IMR-90 (cell line): ENCODE measurements at regions not wholly inside any gene's neighbourhood (a gene's known extent, or its start where the extent isn't known, plus 50 kb on each side); places are given as distances from the start of the nearest gene placed in this dataset.

Experiments
- ATAC-seq: fragments of 200-7000 bp; cut with Tn5 transposase; 2 replicates; pipeline ENCODE4 v1.9.1; 2020; ENCODE audit warnings: low read depth, mild to moderate bottlenecking, moderate library complexity
- BruUV-seq: library from RNA; stranded (reverse); fragments of 400-500 nt; replicated peaks from 2 replicates; lab custom pipeline; 2021; lab: Mats Ljungman, UMichigan
- CTCF ChIA-PET: fragments of 300-600 bp; formaldehyde crosslinking; extraction: SDS; loops from one replicate; lab custom pipeline; 2021; ENCODE audit warnings: antibody characterized with exemption; lab: Yijun Ruan, JAX
- POLR2A ChIA-PET: fragments of 300-600 bp; sonication (Branson Sonifier 250); formaldehyde crosslinking; loops from one replicate; lab custom pipeline; 2022; ENCODE audit warnings: antibody characterized with exemption; ENCODE audit not compliant: unreplicated experiment; lab: Charles Lee
- DNase-seq: peaks from one replicate; pipeline ENCODE4 v3.0.0; 2013
- H2AFZ ChIP-seq: replicated peaks from 2 replicates; pipeline ENCODE3; 2013; ENCODE audit warnings: low read length, mild to moderate bottlenecking; ENCODE audit not compliant: poor library complexity
- H2AK5ac ChIP-seq: 2 replicates; pipeline ENCODE4 v1.6.1; 2013; ENCODE audit warnings: low read depth, low read length, inconsistent platforms
- H2AK9ac ChIP-seq: replicated peaks from 2 replicates; pipeline ENCODE3; 2013; ENCODE audit warnings: mild to moderate bottlenecking, low read depth, low read length, moderate library complexity; ENCODE audit not compliant: poor library complexity
- H2BK120ac ChIP-seq: 2 replicates; pipeline ENCODE4 v1.6.1; 2013; ENCODE audit warnings: low read depth, low read length, inconsistent platforms
- H2BK15ac ChIP-seq: 3 replicates; pipeline ENCODE4 v1.6.1; 2013; ENCODE audit warnings: low read depth, low read length, inconsistent platforms
- H2BK20ac ChIP-seq: 2 replicates; pipeline ENCODE4 v1.6.1; 2013; ENCODE audit warnings: low read depth, mild to moderate bottlenecking, inconsistent platforms, low read length, moderate library complexity
- H2BK5ac ChIP-seq: 2 replicates; pipeline ENCODE4 v1.6.1; 2013; ENCODE audit warnings: mild to moderate bottlenecking, low read depth, low read length, inconsistent platforms; ENCODE audit not compliant: poor library complexity, severe bottlenecking
- H3K14ac ChIP-seq: replicated peaks from 2 replicates; pipeline ENCODE4 v1.6.1; 2013; ENCODE audit warnings: low read depth, low read length, inconsistent platforms
- H3K18ac ChIP-seq: 2 replicates; pipeline ENCODE4 v1.6.1; 2013; ENCODE audit warnings: low read depth, low read length, control low read depth
- H3K23ac ChIP-seq: 2 replicates; pipeline ENCODE4 v1.6.1; 2013; ENCODE audit warnings: low read depth, low read length, inconsistent platforms
- H3K27ac ChIP-seq: 2 replicates; pipeline ENCODE4 v1.5.1; 2013; ENCODE audit warnings: mild to moderate bottlenecking, control low read depth, low read length; ENCODE audit not compliant: insufficient read depth
- H3K27me3 ChIP-seq: 2 replicates; pipeline ENCODE4 v1.6.1; 2013; ENCODE audit warnings: low read length; ENCODE audit not compliant: control insufficient read depth, insufficient read depth
- H3K36me3 ChIP-seq: 2 replicates; pipeline ENCODE4 v1.6.1; 2013; ENCODE audit warnings: low read length, mixed read lengths; ENCODE audit not compliant: control insufficient read depth, insufficient read depth
- H3K4ac ChIP-seq: 2 replicates; pipeline ENCODE4 v1.6.1; 2013; ENCODE audit warnings: low read depth, low read length, inconsistent platforms
- H3K4me1 ChIP-seq: 2 replicates; pipeline ENCODE4 v1.6.1; 2013; ENCODE audit warnings: low read length, mixed read lengths; ENCODE audit not compliant: control insufficient read depth, insufficient read depth
- H3K4me2 ChIP-seq: 2 replicates; pipeline ENCODE4 v1.6.1; 2013; ENCODE audit warnings: low read depth, mild to moderate bottlenecking, control low read depth, low read length, moderate library complexity
- H3K4me3 ChIP-seq: 2 replicates; pipeline ENCODE4 v1.5.1; 2013; ENCODE audit warnings: low read depth, mild to moderate bottlenecking, control low read depth, low read length, moderate library complexity; ENCODE audit not compliant: insufficient read depth
- H3K56ac ChIP-seq: 2 replicates; pipeline ENCODE4 v1.6.1; 2013; ENCODE audit warnings: low read length, inconsistent platforms; ENCODE audit not compliant: insufficient read depth; ENCODE audit errors: extremely low read depth
- H3K79me1 ChIP-seq, 2 experiments: 2 replicates each; pipeline ENCODE4 v1.6.1; 2013; ENCODE audit warnings: low read length in 2 of 2, inconsistent platforms in 1 of 2, low read depth in 1 of 2
- H3K9ac ChIP-seq: 2 replicates; pipeline ENCODE4 v1.6.1; 2013; ENCODE audit warnings: low read depth, low read length, control low read depth
- H3K9me1 ChIP-seq: 2 replicates; pipeline ENCODE4 v1.6.1; 2013; ENCODE audit warnings: low read length, inconsistent platforms; ENCODE audit not compliant: insufficient read depth
- H3K9me3 ChIP-seq: 2 replicates; pipeline ENCODE4 v1.6.1; 2013; ENCODE audit warnings: low read length; ENCODE audit not compliant: control insufficient read depth, insufficient read depth
- H4K20me1 ChIP-seq: 2 replicates; pipeline ENCODE4 v1.6.1; 2013; ENCODE audit warnings: low read length, inconsistent platforms; ENCODE audit not compliant: insufficient read depth
- H4K5ac ChIP-seq: 2 replicates; pipeline ENCODE4 v1.6.1; 2013; ENCODE audit warnings: mild to moderate bottlenecking, low read depth, low read length, control low read depth
- H4K8ac ChIP-seq, 2 experiments: 2 replicates each; pipeline ENCODE4 v1.6.1; 2013; ENCODE audit warnings: low read depth in 2 of 2, low read length in 2 of 2, control low read depth in 1 of 2, inconsistent platforms in 1 of 2
- H4K91ac ChIP-seq: 2 replicates; pipeline ENCODE4 v1.6.1; 2013; ENCODE audit warnings: low read depth, low read length, inconsistent platforms; ENCODE audit not compliant: insufficient read depth
- CEBPB ChIP-seq: IDR thresholded peaks from 2 replicates; pipeline ENCODE4 v1.6.1; 2012; ENCODE audit warnings: low read depth, low read length, improper control_type of control experiment
- FOS ChIP-seq: fragments of 150-350 bp; IDR thresholded peaks from 2 replicates; pipeline ENCODE4 v1.6.1; 2016; ENCODE audit warnings: low read depth, low read length
- MAZ ChIP-seq: IDR thresholded peaks from 2 replicates; pipeline ENCODE4 v1.6.1; 2012; ENCODE audit warnings: low read depth, mild to moderate bottlenecking, low read length, improper control_type of control experiment, moderate library complexity, borderline replicate concordance
- NFE2L2 ChIP-seq: fragments of 150-350 bp; IDR thresholded peaks from 2 replicates; pipeline ENCODE4 v1.6.1; 2016; ENCODE audit warnings: low read depth, mild to moderate bottlenecking, low read length
- POLR2A ChIP-seq: IDR thresholded peaks from 2 replicates; pipeline ENCODE4 v1.6.1; 2012; ENCODE audit warnings: mild to moderate bottlenecking, low read depth, low read length
- RAD21 ChIP-seq: IDR thresholded peaks from 2 replicates; pipeline ENCODE4 v1.6.1; 2012; ENCODE audit warnings: low read length, improper control_type of control experiment
- RCOR1 ChIP-seq: IDR thresholded peaks from 2 replicates; pipeline ENCODE4 v1.6.1; 2012; ENCODE audit warnings: mild to moderate bottlenecking, low read length, improper control_type of control experiment; ENCODE audit not compliant: insufficient replicate concordance
- RFX5 ChIP-seq: IDR thresholded peaks from 2 replicates; pipeline ENCODE4 v1.8.0; 2012; ENCODE audit warnings: low read depth, mild to moderate bottlenecking, low read length, moderate library complexity
- SMC3 ChIP-seq: fragments of 150-350 bp; IDR thresholded peaks from 2 replicates; pipeline ENCODE4 v1.6.1; 2016; ENCODE audit warnings: low read depth, mild to moderate bottlenecking, antibody characterized with exemption, low read length, moderate library complexity
- WGBS, 2 experiments: methylation state at CpG; one replicate each; pipeline versions ENCODE4 v1.1.5 to v1.1.7; 2013; ENCODE audit warnings: missing lambda C conversion rate in 2 of 2; ENCODE audit not compliant: insufficient read length in 1 of 2; ENCODE audit errors: extremely low coverage in 2 of 2; 5-methylcytosine and 5-hydroxymethylcytosine counted together
- dilution Hi-C: fragments of 300-500 bp; cut with HindIII; formaldehyde crosslinking; loops from one replicate; pipeline ENCODE4 v1.14.3; 2018; ENCODE audit warnings: low sequenced_read_pairs; ENCODE audit not compliant: unreplicated experiment
- in situ Hi-C: fragments of 300-500 bp; cut with MboI; formaldehyde crosslinking; loops from 3 replicates; pipeline ENCODE4 v1.14.3; 2019; ENCODE audit warnings: low sequenced_read_pairs, inconsistent platforms, mixed read lengths
- intact Hi-C: fragments of 100-400 bp; cut with micrococcal nuclease; formaldehyde crosslinking; loops from 2 replicates; pipeline ENCODE4 v1.10.0; 2022
- TF ChIP-seq, protein P1 (sequence below): conservative IDR thresholded peaks from 2 replicates; pipeline ENCODE4 v1.5.1; 2012; ENCODE audit warnings: mild to moderate bottlenecking, low read depth, low read length, improper control_type of control experiment
- TF ChIP-seq, protein P2 (sequence below): fragments of 150-350 bp; IDR thresholded peaks from 2 replicates; pipeline ENCODE4 v1.6.1; 2016; ENCODE audit warnings: low read depth, mild to moderate bottlenecking, low read length, moderate library complexity, borderline replicate concordance
- TF ChIP-seq, protein P3 (sequence below): fragments of 150-350 bp; IDR thresholded peaks from 2 replicates; pipeline ENCODE4 v1.6.1; 2017; ENCODE audit warnings: mild to moderate bottlenecking, antibody characterized with exemption, low read length, low read depth

DNA sequence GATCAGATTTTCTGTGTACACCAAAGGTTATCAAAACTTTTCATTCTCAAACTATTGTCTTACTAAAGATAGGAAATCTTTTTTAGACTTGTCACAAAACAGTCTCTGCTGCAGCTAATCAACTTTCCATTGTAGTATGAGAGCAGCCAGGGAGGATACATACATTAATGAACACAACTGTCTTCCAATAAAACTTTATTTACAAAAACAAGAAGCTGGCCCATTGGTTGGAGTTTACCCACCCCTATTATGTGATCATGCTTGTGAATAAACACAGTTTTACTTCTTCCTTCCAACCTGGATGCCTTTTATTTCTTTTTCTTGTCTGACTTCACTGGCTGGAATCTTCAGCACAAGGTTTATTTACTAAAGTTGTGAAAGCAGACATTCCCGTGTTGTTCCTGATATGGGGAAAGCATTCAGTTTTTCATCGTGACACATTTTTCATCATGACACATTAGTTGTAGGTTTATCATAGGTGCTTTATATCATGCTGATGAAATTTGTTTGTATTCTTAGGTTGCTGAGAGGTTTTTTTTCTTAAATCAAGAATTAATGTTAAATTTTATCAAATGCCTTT lies 98.5 kb upstream of the CDK13 start:
- no CpG with 5 or more reads among the region's 2 CpGs for WGBS, 2 experiments

More for the DNA sequence above, 98.5 kb upstream of the CDK13 start:
- no peak overlapping the region for H3K23ac ChIP-seq
- no peak overlapping the region for H3K9ac ChIP-seq
- H3K9me3 ChIP-seq = no peaks in the 10 kb centered on the region
- no peaks in the 10 kb centered on the region for H3K4me1 ChIP-seq
- H3K79me1 ChIP-seq = no peaks in the 10 kb centered on the region
- H3K27ac ChIP-seq = no peak overlapping the region
- H4K5ac ChIP-seq = no peak overlapping the region
- no peaks in the 10 kb centered on the region for H4K20me1 ChIP-seq
- H3K18ac ChIP-seq = no peak overlapping the region
- H2BK120ac ChIP-seq = no peak overlapping the region
- H4K91ac ChIP-seq = no peak overlapping the region
- CTCF ChIA-PET = no interaction called here
- no peak overlapping the region for H2BK20ac ChIP-seq
- in situ Hi-C loops (no loop called here), dilution Hi-C loops (no loop called here), intact Hi-C loops (no loop called here)
- no peaks in the 10 kb centered on the region for H3K36me3 ChIP-seq
- H3K9me1 ChIP-seq = no peaks in the 10 kb centered on the region
- no peak overlapping the region for H3K56ac ChIP-seq
- TF ChIP-seq POLR2A (no peak), RAD21 (no peak), MAZ (no peak), FOS (no peak), RFX5 (no peak), NFE2L2 (no peak), RCOR1 (no peak), SMC3 (no peak), CEBPB (no peak)
- TF ChIP-seq, protein P1, sequence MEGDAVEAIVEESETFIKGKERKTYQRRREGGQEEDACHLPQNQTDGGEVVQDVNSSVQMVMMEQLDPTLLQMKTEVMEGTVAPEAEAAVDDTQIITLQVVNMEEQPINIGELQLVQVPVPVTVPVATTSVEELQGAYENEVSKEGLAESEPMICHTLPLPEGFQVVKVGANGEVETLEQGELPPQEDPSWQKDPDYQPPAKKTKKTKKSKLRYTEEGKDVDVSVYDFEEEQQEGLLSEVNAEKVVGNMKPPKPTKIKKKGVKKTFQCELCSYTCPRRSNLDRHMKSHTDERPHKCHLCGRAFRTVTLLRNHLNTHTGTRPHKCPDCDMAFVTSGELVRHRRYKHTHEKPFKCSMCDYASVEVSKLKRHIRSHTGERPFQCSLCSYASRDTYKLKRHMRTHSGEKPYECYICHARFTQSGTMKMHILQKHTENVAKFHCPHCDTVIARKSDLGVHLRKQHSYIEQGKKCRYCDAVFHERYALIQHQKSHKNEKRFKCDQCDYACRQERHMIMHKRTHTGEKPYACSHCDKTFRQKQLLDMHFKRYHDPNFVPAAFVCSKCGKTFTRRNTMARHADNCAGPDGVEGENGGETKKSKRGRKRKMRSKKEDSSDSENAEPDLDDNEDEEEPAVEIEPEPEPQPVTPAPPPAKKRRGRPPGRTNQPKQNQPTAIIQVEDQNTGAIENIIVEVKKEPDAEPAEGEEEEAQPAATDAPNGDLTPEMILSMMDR = no peak
- TF ChIP-seq, protein P2, sequence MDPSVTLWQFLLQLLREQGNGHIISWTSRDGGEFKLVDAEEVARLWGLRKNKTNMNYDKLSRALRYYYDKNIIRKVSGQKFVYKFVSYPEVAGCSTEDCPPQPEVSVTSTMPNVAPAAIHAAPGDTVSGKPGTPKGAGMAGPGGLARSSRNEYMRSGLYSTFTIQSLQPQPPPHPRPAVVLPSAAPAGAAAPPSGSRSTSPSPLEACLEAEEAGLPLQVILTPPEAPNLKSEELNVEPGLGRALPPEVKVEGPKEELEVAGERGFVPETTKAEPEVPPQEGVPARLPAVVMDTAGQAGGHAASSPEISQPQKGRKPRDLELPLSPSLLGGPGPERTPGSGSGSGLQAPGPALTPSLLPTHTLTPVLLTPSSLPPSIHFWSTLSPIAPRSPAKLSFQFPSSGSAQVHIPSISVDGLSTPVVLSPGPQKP = no peak
- TF ChIP-seq, protein P3, sequence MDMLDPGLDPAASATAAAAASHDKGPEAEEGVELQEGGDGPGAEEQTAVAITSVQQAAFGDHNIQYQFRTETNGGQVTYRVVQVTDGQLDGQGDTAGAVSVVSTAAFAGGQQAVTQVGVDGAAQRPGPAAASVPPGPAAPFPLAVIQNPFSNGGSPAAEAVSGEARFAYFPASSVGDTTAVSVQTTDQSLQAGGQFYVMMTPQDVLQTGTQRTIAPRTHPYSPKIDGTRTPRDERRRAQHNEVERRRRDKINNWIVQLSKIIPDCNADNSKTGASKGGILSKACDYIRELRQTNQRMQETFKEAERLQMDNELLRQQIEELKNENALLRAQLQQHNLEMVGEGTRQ = no peak
- H3K27me3 ChIP-seq = peaks cover 13% of the 10 kb centered on the region
- BruUV-seq = no TSS peak
- H2BK5ac ChIP-seq = no peak overlapping the region
- no peak overlapping the region for H4K8ac ChIP-seq
- H3K4me3 ChIP-seq = no peak overlapping the region
- H2AK9ac ChIP-seq = no peak overlapping the region
- H2BK15ac ChIP-seq = no peak overlapping the region
- POLR2A ChIA-PET = no interaction called here
- H3K14ac ChIP-seq = no peak overlapping the region
- H2AFZ ChIP-seq = no peak overlapping the region
- no peak overlapping the region for H3K4me2 ChIP-seq
- no peak for ATAC-seq
- DNase-seq = no peak
- H2AK5ac ChIP-seq = no peak overlapping the region
- H3K4ac ChIP-seq = no peak overlapping the region
